Trophoblast cell (in vitro differentiated cells and primary cell): ENCODE measurements at regions not wholly inside any gene's neighbourhood (a gene's known extent, or its start where the extent isn't known, plus 50 kb on each side); places are given as distances from the start of the nearest gene placed in this dataset.
"Not testable (repeated sequence)": the region's sequence is repeated elsewhere in the genome, so short reads cannot be mapped to it uniquely, and the experiment has no call there.

Experiments used
- DNase-seq, 2 donors: peaks; one replicate each; pipeline ENCODE4 v3.0.0-alpha.2; 2016
- H2AFZ ChIP-seq: 2 replicates; pipeline ENCODE4 v1.6.1; 2013; ENCODE audit warnings: low read length, moderate library complexity, mild to moderate bottlenecking; ENCODE audit not compliant: insufficient read depth, poor library complexity
- H2AK5ac ChIP-seq: 2 replicates; pipeline ENCODE4 v1.6.1; 2013; ENCODE audit warnings: mild to moderate bottlenecking, low read length
- H2BK120ac ChIP-seq: 2 replicates; pipeline ENCODE4 v1.6.1; 2013; ENCODE audit warnings: low read length, mild to moderate bottlenecking, moderate library complexity; ENCODE audit not compliant: insufficient read depth, poor library complexity
- H2BK12ac ChIP-seq: 2 replicates; pipeline ENCODE4 v1.6.1; 2013; ENCODE audit warnings: mild to moderate bottlenecking, low read length, moderate library complexity
- H2BK5ac ChIP-seq: 2 replicates; pipeline ENCODE4 v1.6.1; 2013; ENCODE audit warnings: low read length, low read depth, moderate library complexity, mild to moderate bottlenecking; ENCODE audit not compliant: poor library complexity
- H3K14ac ChIP-seq: 2 replicates; pipeline ENCODE4 v1.6.1; 2013; ENCODE audit warnings: mild to moderate bottlenecking, low read length
- H3K18ac ChIP-seq: 2 replicates; pipeline ENCODE4 v1.6.1; 2013; ENCODE audit warnings: mild to moderate bottlenecking, low read length
- H3K23ac ChIP-seq: 2 replicates; pipeline ENCODE4 v1.6.1; 2013; ENCODE audit warnings: low read length
- H3K27ac ChIP-seq: 2 replicates; pipeline ENCODE4 v1.5.1; 2013; ENCODE audit warnings: low read depth, mild to moderate bottlenecking, inconsistent platforms, low read length, moderate library complexity
- H3K27me3 ChIP-seq: 2 replicates; pipeline ENCODE4 v1.6.1; 2013; ENCODE audit warnings: inconsistent platforms, mild to moderate bottlenecking, low read length, moderate library complexity; ENCODE audit not compliant: insufficient read depth
- H3K36me3 ChIP-seq, 2 experiments: 1 replicate in 1 of 2; 2 replicates in 1 of 2; pipeline ENCODE4 v1.6.1; 2013; ENCODE audit warnings: low read length in 2 of 2, mild to moderate bottlenecking in 2 of 2, moderate library complexity in 1 of 2; ENCODE audit not compliant: insufficient read depth in 2 of 2, control insufficient read depth in 1 of 2
- H3K4ac ChIP-seq: 2 replicates; pipeline ENCODE4 v1.6.1; 2013; ENCODE audit warnings: low read depth, mild to moderate bottlenecking, low read length, moderate library complexity
- H3K4me1 ChIP-seq, 2 experiments: 1 replicate in 1 of 2; 2 replicates in 1 of 2; pipeline ENCODE4 v1.6.1; 2013; ENCODE audit warnings: low read length in 2 of 2, mild to moderate bottlenecking in 2 of 2, moderate library complexity in 1 of 2; ENCODE audit not compliant: insufficient read depth in 2 of 2, control insufficient read depth in 1 of 2
- H3K4me2 ChIP-seq: 2 replicates; pipeline ENCODE4 v1.6.1; 2013; ENCODE audit warnings: inconsistent platforms, mild to moderate bottlenecking, low read length, moderate library complexity
- H3K4me3 ChIP-seq: 2 replicates; pipeline ENCODE4 v1.5.1; 2013; ENCODE audit warnings: mild to moderate bottlenecking, low read depth, low read length, inconsistent platforms
- H3K79me1 ChIP-seq: one replicate; pipeline ENCODE4 v1.6.1; 2013; ENCODE audit warnings: low read length
- H3K79me2 ChIP-seq: 2 replicates; pipeline ENCODE4 v1.6.1; 2013; ENCODE audit warnings: low read length, mild to moderate bottlenecking; ENCODE audit not compliant: control insufficient read depth, insufficient read depth, poor library complexity
- H3K9ac ChIP-seq: 2 replicates; pipeline ENCODE4 v1.6.1; 2013; ENCODE audit warnings: mild to moderate bottlenecking, low read length
- H3K9me3 ChIP-seq: 2 replicates; pipeline ENCODE4 v1.6.1; 2013; ENCODE audit warnings: low read depth, mild to moderate bottlenecking, control low read depth, inconsistent platforms, low read length; ENCODE audit not compliant: insufficient read depth
- H4K12ac ChIP-seq: 2 replicates; pipeline ENCODE4 v1.6.1; 2013; ENCODE audit warnings: low read depth, mild to moderate bottlenecking, low read length, moderate library complexity
- H4K8ac ChIP-seq: 2 replicates; pipeline ENCODE4 v1.6.1; 2013; ENCODE audit warnings: low read depth, mild to moderate bottlenecking, low read length, moderate library complexity
- H4K91ac ChIP-seq: one replicate; pipeline ENCODE4 v1.6.1; 2013; ENCODE audit warnings: low read depth, mild to moderate bottlenecking, low read length, moderate library complexity
- WGBS: extraction: QIAGEN DNeasy Blood & Tissue Kit; methylation state at CpG from one replicate; pipeline ENCODE4 v1.1.7; 2013; ENCODE audit warnings: missing lambda C conversion rate; ENCODE audit not compliant: insufficient read length, insufficient coverage; ENCODE audit errors: extremely low coverage; 5-methylcytosine and 5-hydroxymethylcytosine counted together

DNA sequence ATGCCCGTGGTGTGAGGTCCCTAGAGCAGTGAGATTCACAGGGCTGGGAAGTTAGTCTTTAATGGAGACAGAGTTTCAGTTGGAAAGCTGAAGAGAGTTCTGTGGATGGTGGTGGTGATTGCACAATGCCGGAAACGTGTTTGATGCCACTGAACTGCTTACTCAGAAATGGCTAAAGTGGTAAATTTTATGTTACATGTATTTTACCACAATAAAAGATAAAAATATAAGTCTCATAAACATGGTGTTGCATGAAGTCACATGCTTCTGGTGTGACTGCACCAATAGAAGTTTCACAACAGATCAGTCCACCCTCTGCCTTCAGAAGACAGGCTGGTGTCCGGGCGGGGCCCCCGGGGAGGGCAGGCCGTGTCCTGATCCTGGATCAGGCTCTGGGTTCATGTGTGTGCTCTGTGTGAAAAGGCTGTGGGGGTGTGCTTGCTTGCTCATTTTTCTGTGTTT lies 106.5 kb downstream of the NPIPB11 start:
- not testable (repeated sequence) for H3K14ac ChIP-seq, H3K79me2 ChIP-seq, H3K9ac ChIP-seq, H2AFZ ChIP-seq, H3K4me2 ChIP-seq, H3K4me1 ChIP-seq, H3K9me3 ChIP-seq, H3K18ac ChIP-seq, H3K4me3 ChIP-seq, H4K91ac ChIP-seq, H2BK120ac ChIP-seq, H2AK5ac ChIP-seq, H3K4ac ChIP-seq, H4K12ac ChIP-seq, H3K27ac ChIP-seq, H3K27me3 ChIP-seq, H2BK5ac ChIP-seq, H4K8ac ChIP-seq, H3K23ac ChIP-seq, H2BK12ac ChIP-seq, H3K36me3 ChIP-seq, H3K79me1 ChIP-seq
- no CpG with 5 or more reads among the region's 7 CpGs for WGBS
- DNase-seq, result peak in 1 of 2 donors; percentile 19

DNA sequence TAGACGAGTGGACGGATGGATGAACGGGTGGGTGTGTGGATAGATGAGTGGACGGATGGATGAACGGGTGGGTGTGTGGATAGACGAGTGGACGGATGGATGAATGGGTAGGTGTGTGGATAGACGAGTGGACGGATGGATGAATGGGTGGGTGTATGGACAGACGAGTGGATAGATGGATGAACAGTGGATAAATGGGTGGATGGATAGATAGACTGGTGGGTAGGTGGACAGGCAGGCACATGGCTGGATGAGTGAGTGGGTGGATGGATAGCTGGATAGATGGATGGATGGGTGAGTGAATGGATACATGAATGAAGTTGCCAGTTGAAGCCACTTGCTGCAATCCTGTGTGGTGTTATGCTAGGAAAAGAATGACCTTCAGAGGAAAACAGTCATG lies 107.5 kb downstream of the NPIPB11 start:
- H3K14ac ChIP-seq, H2BK5ac ChIP-seq: not testable (repeated sequence)

DNA sequence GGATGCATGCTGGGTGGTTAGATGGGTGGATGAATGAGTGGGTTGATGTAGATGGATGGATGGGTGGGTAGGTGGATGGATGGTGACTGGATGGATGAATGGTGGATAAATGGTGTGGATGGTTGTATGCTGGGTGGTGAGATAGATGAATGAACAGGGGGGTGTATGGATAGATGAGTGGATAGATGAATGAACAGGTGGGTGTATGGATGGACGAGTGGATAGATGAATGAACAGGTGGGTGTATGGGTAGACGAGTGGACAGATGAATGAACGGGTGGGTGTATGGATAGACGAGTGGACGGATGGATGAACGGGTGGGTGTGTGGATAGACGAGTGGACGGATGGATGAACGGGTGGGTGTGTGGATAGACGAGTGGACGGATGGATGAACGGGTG lies 108.2 kb downstream of the NPIPB11 start:
- H3K18ac ChIP-seq, H3K14ac ChIP-seq, H2BK12ac ChIP-seq, H3K4me1 ChIP-seq, H3K27me3 ChIP-seq, H3K79me1 ChIP-seq, H3K4me2 ChIP-seq, H2AFZ ChIP-seq, H3K4me3 ChIP-seq, H3K23ac ChIP-seq, H2BK120ac ChIP-seq, H4K8ac ChIP-seq, H3K27ac ChIP-seq, DNase-seq, H3K36me3 ChIP-seq, H3K79me2 ChIP-seq, H4K91ac ChIP-seq, H3K9me3 ChIP-seq, H2AK5ac ChIP-seq, H4K12ac ChIP-seq, H3K4ac ChIP-seq, H2BK5ac ChIP-seq, H3K9ac ChIP-seq: not testable (repeated sequence)
- 100% methylated on average over 2 of the region's 12 CpGs for WGBS

More for the DNA sequence above, 107.5 kb downstream of the NPIPB11 start:
- not testable (repeated sequence) for H4K12ac ChIP-seq, H3K18ac ChIP-seq, H3K27me3 ChIP-seq, H3K79me1 ChIP-seq, H2BK120ac ChIP-seq, H3K9ac ChIP-seq, H4K8ac ChIP-seq, H3K9me3 ChIP-seq, H4K91ac ChIP-seq, H3K4me2 ChIP-seq, H2AFZ ChIP-seq, H3K27ac ChIP-seq, H3K4me3 ChIP-seq, H2AK5ac ChIP-seq, H3K4me1 ChIP-seq, H3K4ac ChIP-seq, DNase-seq, H2BK12ac ChIP-seq, H3K23ac ChIP-seq, H3K36me3 ChIP-seq, H3K79me2 ChIP-seq
- WGBS, result 98% methylated on average over 9 of the region's 10 CpGs

DNA sequence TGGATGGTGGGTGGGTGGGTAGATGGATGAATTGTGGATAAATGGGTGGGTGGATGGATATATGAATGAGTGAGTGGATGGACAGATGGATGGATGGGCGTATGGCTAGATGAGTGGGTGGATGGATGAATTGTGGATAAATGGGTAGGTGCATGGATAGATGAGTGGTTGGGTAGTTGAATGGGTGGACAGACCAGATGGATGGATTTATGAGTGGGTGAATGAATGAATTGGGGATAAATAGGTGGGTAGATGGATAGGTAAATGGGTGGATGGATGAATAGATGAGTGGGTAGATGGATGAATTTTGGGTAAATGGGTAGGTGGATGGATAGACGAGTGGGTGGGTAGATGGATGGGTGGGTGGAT lies 108.7 kb downstream of the NPIPB11 start:
- not testable (repeated sequence) for H3K4me2 ChIP-seq, H4K91ac ChIP-seq, H3K9me3 ChIP-seq, H3K36me3 ChIP-seq, H3K27me3 ChIP-seq, H3K27ac ChIP-seq, H4K12ac ChIP-seq, H3K79me1 ChIP-seq, H2AK5ac ChIP-seq, H3K4ac ChIP-seq, H3K14ac ChIP-seq, DNase-seq, H2AFZ ChIP-seq, H3K18ac ChIP-seq, H4K8ac ChIP-seq, H3K9ac ChIP-seq, H3K4me3 ChIP-seq, H3K4me1 ChIP-seq, H3K23ac ChIP-seq, H2BK120ac ChIP-seq, H2BK5ac ChIP-seq, H2BK12ac ChIP-seq, H3K79me2 ChIP-seq
- WGBS, result no CpG with 5 or more reads among the region's 2 CpGs
